GM12878 (cell line): ENCODE measurements at regions not wholly inside any gene's neighbourhood (a gene's known extent, or its start where the extent isn't known, plus 50 kb on each side); places are given as distances from the start of the nearest gene placed in this dataset.

Source experiments
- ATAC-seq: fragments of 200-7000 bp; cut with Tn5 transposase; 3 replicates; pipeline ENCODE4 v1.9.1; 2020; ENCODE audit warnings: mild to moderate bottlenecking, moderate library complexity
- BruUV-seq: library from RNA; stranded (reverse); fragments of 400-500 nt; replicated peaks from 2 replicates; lab custom pipeline; 2021; lab: Mats Ljungman, UMichigan
- CTCF ChIA-PET: fragments of 300-600 bp; sonication (Branson Sonifier 250); formaldehyde crosslinking; extraction: SDS; loops from one replicate; lab custom pipeline; 2021; ENCODE audit warnings: inconsistent platforms; lab: Yijun Ruan, JAX
- POLR2A ChIA-PET: fragments of 350-600 bp; formaldehyde crosslinking; extraction: SDS; loops from one replicate; lab custom pipeline; 2021; ENCODE audit warnings: inconsistent platforms; lab: Charles Lee
- RAD21 ChIA-PET: fragments of 300-600 bp; sonication (Branson Sonifier 250); formaldehyde crosslinking; loops from one replicate; lab custom pipeline; 2023; ENCODE audit warnings: antibody characterized with exemption; ENCODE audit not compliant: unreplicated experiment; lab: Charles Lee
- SMC1A ChIA-PET: fragments of 300-600 bp; sonication (Branson Sonifier 250); formaldehyde crosslinking; loops from one replicate; lab custom pipeline; 2023; ENCODE audit not compliant: unreplicated experiment, uncharacterized antibody; lab: Charles Lee
- DNase-seq: peaks from one replicate; pipeline ENCODE4 v3.0.0-alpha.2; 2011; ENCODE audit warnings: low read depth, low spot score
- FAIRE-seq: peaks from 3 replicates; lab custom pipeline; 2011; peaks lifted over from hg19 to GRCh38; lab: Jason Lieb, UNC
- H2AFZ ChIP-seq: 2 replicates; pipeline ENCODE4 v1.6.0; 2011; ENCODE audit warnings: low read depth, low read length, control low read depth; ENCODE audit not compliant: control insufficient read depth
- H3K27ac ChIP-seq: 2 replicates; pipeline ENCODE4 v1.5.1; 2011; ENCODE audit warnings: control low read depth; ENCODE audit not compliant: control insufficient read depth, insufficient read depth
- H3K27me3 ChIP-seq, 2 experiments: replicated peaks in 1 of 2; 2 replicates each; pipeline versions ENCODE4 v1.6.0 to v1.6.1; 2011; ENCODE audit warnings: low read length in 1 of 2; ENCODE audit not compliant: control insufficient read depth in 2 of 2, insufficient read depth in 2 of 2
- H3K36me3 ChIP-seq, 2 experiments: 2 replicates each; pipeline ENCODE4 v1.5.1; 2011; ENCODE audit warnings: low read length in 1 of 2; ENCODE audit not compliant: control insufficient read depth in 2 of 2, insufficient read depth in 2 of 2
- H3K4me1 ChIP-seq: 2 replicates; pipeline ENCODE4 v1.6.1; 2011; ENCODE audit warnings: mild to moderate bottlenecking, low read length, moderate library complexity, mixed read lengths; ENCODE audit not compliant: control insufficient read depth, insufficient read depth
- H3K4me2 ChIP-seq: 2 replicates; pipeline ENCODE4 v1.6.0; 2011; ENCODE audit warnings: control low read depth; ENCODE audit not compliant: control insufficient read depth, insufficient read depth
- H3K4me3 ChIP-seq: fragments of 200-600 bp; sonication (generic); 2 replicates; pipeline ENCODE4 v1.5.1; 2016
- H3K79me2 ChIP-seq: 2 replicates; pipeline ENCODE4 v1.6.0; 2011; ENCODE audit warnings: low read length; ENCODE audit not compliant: control insufficient read depth, insufficient read depth
- H3K9ac ChIP-seq: 2 replicates; pipeline ENCODE4 v1.8.0; 2011; ENCODE audit warnings: low read length, control low read depth, mixed read lengths; ENCODE audit not compliant: control insufficient read depth, insufficient read depth
- H3K9me3 ChIP-seq: replicated peaks from 3 replicates; pipeline ENCODE4 v1.5.1; 2011; ENCODE audit warnings: mild to moderate bottlenecking, low read length; ENCODE audit not compliant: control insufficient read depth, insufficient read depth
- H4K20me1 ChIP-seq: 2 replicates; pipeline ENCODE4 v1.6.0; 2011; ENCODE audit not compliant: control insufficient read depth, insufficient read depth
- CBX5 ChIP-seq: sonication (generic); IDR thresholded peaks from 2 replicates; pipeline ENCODE4 v1.6.1; 2016; ENCODE audit warnings: low read depth, moderate library complexity, mild to moderate bottlenecking, inconsistent platforms
- CREM ChIP-seq: IDR thresholded peaks from 2 replicates; pipeline ENCODE4 v1.6.1; 2014; ENCODE audit warnings: antibody characterized with exemption, low read depth
- HDAC6 ChIP-seq: fragments of 200-600 bp; sonication (generic); IDR thresholded peaks from one replicate; pipeline ENCODE4 v1.8.0; 2017; ENCODE audit warnings: antibody characterized with exemption; ENCODE audit not compliant: unreplicated experiment
- SP1 ChIP-seq: IDR thresholded peaks from one replicate; pipeline ENCODE4 v1.6.1; 2011; ENCODE audit warnings: low read depth, low read length
- TBL1XR1 ChIP-seq: IDR thresholded peaks from 2 replicates; pipeline ENCODE4 v1.6.1; 2012; ENCODE audit warnings: low read depth, low read length, improper control_type of control experiment
- WGBS: methylation state at CpG from one replicate; pipeline ENCODE4 v1.1.6; 2016; ENCODE audit warnings: low lambda C conversion rate; ENCODE audit not compliant: insufficient replicate concordance, insufficient coverage; ENCODE audit errors: missing lambda C conversion rate; 5-methylcytosine and 5-hydroxymethylcytosine counted together
- in situ Hi-C: fragments of 300-500 bp; cut with MboI; formaldehyde crosslinking; loops from 9 replicates; pipeline ENCODE4 v1.14.3; 2018; ENCODE audit warnings: mixed read lengths
- intact Hi-C: fragments of 100-400 bp; cut with micrococcal nuclease; formaldehyde crosslinking; loops from one replicate; pipeline ENCODE4 v1.14.2; 2022; ENCODE audit not compliant: unreplicated experiment
- TF ChIP-seq, protein P1 (sequence below): fragments of 450-650 bp; IDR thresholded peaks from 2 replicates; pipeline ENCODE4 v1.6.1; 2016; ENCODE audit warnings: mild to moderate bottlenecking
- TF ChIP-seq, protein P2 (sequence below): fragments of 450-650 bp; IDR thresholded peaks from 2 replicates; pipeline ENCODE4 v1.6.1; 2017; ENCODE audit warnings: mild to moderate bottlenecking, low read depth, inconsistent platforms; ENCODE audit not compliant: poor library complexity, severe bottlenecking

DNA sequence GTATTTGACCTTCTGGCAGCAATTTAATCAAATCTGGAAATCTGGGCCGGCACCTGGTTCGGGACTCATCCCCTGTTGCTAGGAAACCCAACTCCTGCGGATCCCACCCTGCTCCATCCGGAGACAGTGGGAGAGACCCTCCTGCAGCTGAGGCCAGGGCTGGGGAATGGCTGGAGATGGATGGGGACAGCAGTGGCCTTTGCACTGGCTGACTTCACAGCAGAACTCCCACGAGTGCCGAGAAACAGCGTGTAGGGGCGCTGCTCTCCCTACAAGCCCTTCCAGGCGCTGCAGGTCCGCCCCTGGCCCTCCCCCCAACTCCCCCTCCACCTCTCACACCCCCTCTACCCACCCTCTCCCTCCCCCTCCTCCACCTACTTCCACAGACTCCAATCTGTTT, 105.8 kb upstream of the PPP1R26 start:
- ChIA-PET CTCF (no interaction called here), RAD21 (no interaction called here)

DNA sequence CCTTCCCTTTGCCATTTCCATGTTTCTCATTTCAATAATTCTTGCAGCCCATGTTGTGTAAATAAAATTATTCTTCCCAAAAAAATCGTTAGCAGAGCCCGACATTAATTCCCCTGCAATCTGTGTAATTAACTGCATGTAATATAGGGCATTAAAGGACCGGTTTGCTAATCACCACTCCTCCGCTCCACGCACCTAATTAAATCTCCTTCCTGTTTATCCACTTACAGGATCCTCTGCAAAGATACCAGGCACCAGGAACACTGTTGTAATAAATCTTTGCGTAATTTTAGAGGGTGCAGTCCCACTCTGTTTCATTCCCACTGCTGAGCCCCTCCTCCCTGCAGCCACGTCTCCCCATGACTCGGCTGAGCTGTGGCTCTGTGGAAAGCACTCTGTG, 105.0 kb upstream of the PPP1R26 start:
- WGBS, result 3% methylated on average over 8 of the region's 8 CpGs

More for the DNA sequence above, 105.8 kb upstream of the PPP1R26 start:
- Histone ChIP-seq H3K9ac (no peak overlapping the region), H3K9me3 (no peaks in the 10 kb centered on the region), H4K20me1 (no peaks in the 10 kb centered on the region), H3K4me1 (no peaks in the 10 kb centered on the region), H3K36me3 (no peaks in the 10 kb centered on the region), H3K27ac (no peak overlapping the region), H3K27me3 (no peaks in the 10 kb centered on the region), H3K4me3 (no peak overlapping the region), H2AFZ (no peak overlapping the region), H3K4me2 (no peak overlapping the region), H3K79me2 (no peaks in the 10 kb centered on the region)
- intact Hi-C loops, result no loop called here
- TF ChIP-seq, protein P1, sequence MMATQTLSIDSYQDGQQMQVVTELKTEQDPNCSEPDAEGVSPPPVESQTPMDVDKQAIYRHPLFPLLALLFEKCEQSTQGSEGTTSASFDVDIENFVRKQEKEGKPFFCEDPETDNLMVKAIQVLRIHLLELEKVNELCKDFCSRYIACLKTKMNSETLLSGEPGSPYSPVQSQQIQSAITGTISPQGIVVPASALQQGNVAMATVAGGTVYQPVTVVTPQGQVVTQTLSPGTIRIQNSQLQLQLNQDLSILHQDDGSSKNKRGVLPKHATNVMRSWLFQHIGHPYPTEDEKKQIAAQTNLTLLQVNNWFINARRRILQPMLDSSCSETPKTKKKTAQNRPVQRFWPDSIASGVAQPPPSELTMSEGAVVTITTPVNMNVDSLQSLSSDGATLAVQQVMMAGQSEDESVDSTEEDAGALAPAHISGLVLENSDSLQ, result no peak
- no peak for ATAC-seq
- WGBS, result 39% methylated on average over 8 of the region's 10 CpGs
- ChIA-PET SMC1A (no interaction called here), POLR2A (no interaction called here)
- FAIRE-seq, result no peak
- BruUV-seq, result no TSS peak
- DNase-seq, result no peak
- in situ Hi-C loops, result no loop called here

More for the DNA sequence above, 105.0 kb upstream of the PPP1R26 start:
- no peaks in the 10 kb centered on the region for H3K27me3 ChIP-seq
- SMC1A ChIA-PET, result no interaction called here
- H3K36me3 ChIP-seq, result no peaks in the 10 kb centered on the region
- in situ Hi-C loops (no loop called here), intact Hi-C loops (no loop called here)
- no peak for TF ChIP-seq CBX5
- no peak for TF ChIP-seq SP1
- TF ChIP-seq TBL1XR1, result no peak
- TF ChIP-seq HDAC6, result no peak
- no peak for TF ChIP-seq CREM
- TF ChIP-seq, protein P2, sequence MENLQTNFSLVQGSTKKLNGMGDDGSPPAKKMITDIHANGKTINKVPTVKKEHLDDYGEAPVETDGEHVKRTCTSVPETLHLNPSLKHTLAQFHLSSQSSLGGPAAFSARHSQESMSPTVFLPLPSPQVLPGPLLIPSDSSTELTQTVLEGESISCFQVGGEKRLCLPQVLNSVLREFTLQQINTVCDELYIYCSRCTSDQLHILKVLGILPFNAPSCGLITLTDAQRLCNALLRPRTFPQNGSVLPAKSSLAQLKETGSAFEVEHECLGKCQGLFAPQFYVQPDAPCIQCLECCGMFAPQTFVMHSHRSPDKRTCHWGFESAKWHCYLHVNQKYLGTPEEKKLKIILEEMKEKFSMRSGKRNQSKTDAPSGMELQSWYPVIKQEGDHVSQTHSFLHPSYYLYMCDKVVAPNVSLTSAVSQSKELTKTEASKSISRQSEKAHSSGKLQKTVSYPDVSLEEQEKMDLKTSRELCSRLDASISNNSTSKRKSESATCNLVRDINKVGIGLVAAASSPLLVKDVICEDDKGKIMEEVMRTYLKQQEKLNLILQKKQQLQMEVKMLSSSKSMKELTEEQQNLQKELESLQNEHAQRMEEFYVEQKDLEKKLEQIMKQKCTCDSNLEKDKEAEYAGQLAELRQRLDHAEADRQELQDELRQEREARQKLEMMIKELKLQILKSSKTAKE, result no peak
- ATAC-seq, result no peak
- no peak overlapping the region for H2AFZ ChIP-seq
- no peak overlapping the region for H3K4me2 ChIP-seq
- H3K27ac ChIP-seq, result no peak overlapping the region
- DNase-seq, result no peak
- CTCF ChIA-PET, result no interaction called here
- no peaks in the 10 kb centered on the region for H4K20me1 ChIP-seq
- H3K9ac ChIP-seq, result no peak overlapping the region
- no peaks in the 10 kb centered on the region for H3K9me3 ChIP-seq
- no peaks in the 10 kb centered on the region for H3K79me2 ChIP-seq
- FAIRE-seq, result no peak
- BruUV-seq, result no TSS peak
- H3K4me3 ChIP-seq, result no peak overlapping the region
- POLR2A ChIA-PET, result no interaction called here
- RAD21 ChIA-PET, result no interaction called here
- H3K4me1 ChIP-seq, result no peaks in the 10 kb centered on the region
